CD1c-positive myeloid dendritic cell (primary cell): ENCODE measurements at regions not wholly inside any gene's neighbourhood (a gene's known extent, or its start where the extent isn't known, plus 50 kb on each side); places are given as distances from the start of the nearest gene placed in this dataset.
A peak's percentile ranks its signal among the peaks of the same experiment; 100 is the strongest.

ENCODE experiments used
- DNase-seq: peaks from one replicate; pipeline ENCODE4 v3.0.0-alpha.2; 2016; ENCODE audit errors: extremely low spot score

DNA sequence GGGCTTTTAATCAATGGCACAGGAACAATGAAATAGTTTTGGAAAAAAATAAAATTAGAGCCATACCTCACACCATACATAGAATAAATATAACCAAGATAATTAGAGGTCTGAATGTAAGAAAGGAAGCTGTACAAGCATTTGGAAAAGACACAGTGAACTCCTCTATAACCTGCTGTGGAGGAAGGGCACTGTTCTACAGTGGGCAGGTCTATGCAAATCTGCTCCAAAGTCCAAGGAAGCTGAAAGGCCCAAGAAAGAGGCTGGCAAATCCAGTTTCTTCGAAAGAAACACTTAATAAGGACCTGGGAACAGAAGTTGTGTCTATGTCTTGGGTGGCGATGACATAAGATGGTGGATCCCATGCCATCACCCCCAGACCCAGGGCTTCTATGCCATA lies 169.4 kb upstream of the RALGAPA2 start:
- no peak for DNase-seq

GRCh38 chr20:20877079-20877478 lies 164.6 kb upstream of the RALGAPA2 start:
- no peak for DNase-seq

- no peak for DNase-seq
These were observed 163.3 kb upstream of the RALGAPA2 start for GRCh38 chr20:20875716-20876115.

- DNase-seq: no peak
These were observed 160.0 kb upstream of the RALGAPA2 start for GRCh38 chr20:20872428-20872827.

- DNase-seq: no peak
These were observed 156.8 kb upstream of the RALGAPA2 start for GRCh38 chr20:20869161-20869775.

DNA sequence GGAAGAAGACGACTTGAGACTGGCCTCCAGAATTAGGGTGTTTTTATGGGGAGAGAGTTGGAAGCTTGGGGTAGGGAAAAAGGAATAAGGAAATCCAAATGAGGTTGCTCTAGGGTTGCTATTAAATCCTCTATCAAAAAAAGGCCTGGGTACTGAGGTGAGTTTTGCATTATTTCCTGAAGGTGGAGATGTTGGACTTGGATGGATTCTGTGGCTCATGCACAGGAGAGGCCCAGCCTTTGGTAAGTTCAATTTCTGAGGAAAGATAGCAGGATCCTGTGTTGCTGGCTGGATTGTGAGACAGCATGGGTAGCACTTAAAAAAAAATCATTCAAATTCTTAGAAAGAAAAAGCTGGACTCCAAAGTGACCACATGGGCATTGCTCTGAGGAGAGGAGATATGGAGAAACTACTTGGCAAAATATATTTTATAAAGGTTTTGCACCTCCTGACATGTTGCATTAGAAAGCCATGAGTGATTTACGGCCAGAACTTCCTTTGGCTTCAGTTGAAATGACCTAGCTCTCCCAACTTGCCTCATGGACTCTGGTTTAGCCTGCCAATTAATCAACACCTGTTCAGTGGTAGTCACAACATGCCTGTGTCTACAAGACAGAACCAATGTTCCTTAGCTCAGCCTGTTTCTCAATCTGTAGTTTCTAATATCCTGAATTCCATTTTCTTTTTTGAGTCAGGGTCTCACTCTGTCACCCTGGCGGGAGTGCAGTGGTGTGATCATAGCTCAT lies 152.1 kb upstream of the RALGAPA2 start:
- DNase-seq: no peak

DNA sequence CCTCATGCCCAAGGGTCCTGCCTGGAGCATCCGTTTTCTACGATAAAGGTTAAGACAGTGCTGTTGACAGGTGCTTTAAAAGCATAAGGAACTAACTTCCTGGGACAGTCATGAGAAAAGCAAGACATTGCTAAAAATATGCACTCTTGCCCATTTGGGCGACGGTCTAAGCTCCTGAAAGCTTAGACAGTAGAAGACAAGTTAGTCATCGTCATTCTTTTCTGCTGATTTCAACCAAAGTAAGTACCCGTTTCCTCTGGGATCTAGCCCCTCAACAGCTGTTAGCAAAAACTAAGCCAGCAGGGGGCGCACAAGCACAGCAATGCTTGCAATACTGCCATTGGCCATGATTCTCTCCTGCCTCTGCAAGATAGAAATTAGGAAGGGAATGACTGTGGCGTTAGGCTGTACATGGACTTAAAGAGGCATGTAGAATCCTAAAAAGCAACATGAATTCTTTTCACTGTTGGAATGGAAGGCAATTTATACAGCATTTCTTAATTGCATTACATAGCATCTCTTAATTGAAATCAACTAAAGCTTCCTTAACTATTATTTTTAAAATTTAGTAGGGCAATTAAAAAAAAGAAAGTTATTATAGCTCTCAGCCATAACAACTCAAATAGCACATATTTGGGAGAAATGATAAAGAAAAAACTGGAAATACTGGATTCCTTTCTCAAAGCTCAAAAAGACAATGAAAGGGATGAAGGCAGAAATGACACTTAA lies 147.8 kb upstream of the RALGAPA2 start:
- DNase-seq: peak; percentile 92

DNA sequence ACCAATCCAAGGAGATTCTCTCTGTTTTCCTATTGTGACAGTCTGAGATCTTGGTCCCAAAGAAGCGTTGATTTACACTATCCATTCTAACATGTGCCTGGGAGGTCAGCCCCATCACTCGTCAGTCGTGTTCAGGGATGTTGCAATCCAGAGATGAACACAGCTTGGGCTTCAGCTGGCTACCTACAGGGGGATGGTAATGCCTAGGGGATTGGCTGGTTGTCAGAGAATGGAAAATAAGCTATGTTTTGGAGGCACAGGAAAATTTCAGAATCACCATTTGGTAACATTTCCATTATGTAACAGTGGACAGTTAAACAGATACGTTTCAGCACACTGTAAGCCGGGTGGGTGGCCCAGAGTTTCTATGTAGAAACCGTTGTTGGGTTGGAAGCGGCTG lies 147.1 kb upstream of the RALGAPA2 start:
- no peak for DNase-seq

- DNase-seq: no peak
These were observed 144.5 kb upstream of the RALGAPA2 start for GRCh38 chr20:20856956-20857355.

DNA sequence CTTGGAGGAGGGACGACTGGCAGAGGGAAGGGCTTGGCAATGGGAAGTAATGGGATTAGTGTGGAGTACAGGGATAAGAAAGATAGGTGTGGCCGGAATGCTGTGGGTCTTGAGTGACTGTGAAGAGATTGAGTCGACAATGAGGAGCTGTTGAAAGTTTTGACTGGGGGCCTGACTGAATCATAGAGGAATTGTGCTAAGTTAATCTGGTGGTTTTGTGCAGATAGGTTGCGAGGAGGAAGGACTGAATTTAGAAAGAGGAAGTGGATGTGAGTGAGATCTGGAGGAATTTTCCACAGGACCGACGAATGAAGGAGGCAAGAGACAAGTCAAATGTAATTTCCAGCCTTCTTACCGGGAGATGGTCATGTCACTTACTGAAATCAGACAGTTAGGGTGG lies 143.9 kb upstream of the RALGAPA2 start:
- DNase-seq: peak; percentile 30

DNA sequence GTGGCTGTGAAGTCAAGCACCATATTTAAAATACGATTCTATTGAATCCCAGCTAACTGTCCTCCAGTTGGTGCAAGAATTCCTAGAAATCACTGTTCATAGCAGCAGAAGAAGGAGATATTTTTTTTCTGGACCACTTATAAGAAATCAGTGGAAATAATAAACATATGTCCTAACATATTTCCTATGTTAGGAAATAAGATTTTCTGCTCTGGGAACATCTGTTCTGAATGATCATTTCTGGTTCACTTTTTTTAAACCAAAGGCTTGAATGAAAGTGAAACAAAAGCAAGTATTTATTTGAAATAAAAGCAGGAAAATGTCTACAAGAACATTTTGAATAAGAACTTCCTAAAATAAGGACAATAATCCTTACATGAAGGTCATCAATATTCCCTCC lies 138.9 kb upstream of the RALGAPA2 start:
- no peak for DNase-seq

- DNase-seq: no peak
These were observed 138.0 kb upstream of the RALGAPA2 start for GRCh38 chr20:20850407-20850806.

GRCh38 chr20:20849161-20849560 lies 136.7 kb upstream of the RALGAPA2 start:
- DNase-seq: no peak

- no peak for DNase-seq
These were observed 135.4 kb upstream of the RALGAPA2 start for GRCh38 chr20:20847814-20848213.

DNA sequence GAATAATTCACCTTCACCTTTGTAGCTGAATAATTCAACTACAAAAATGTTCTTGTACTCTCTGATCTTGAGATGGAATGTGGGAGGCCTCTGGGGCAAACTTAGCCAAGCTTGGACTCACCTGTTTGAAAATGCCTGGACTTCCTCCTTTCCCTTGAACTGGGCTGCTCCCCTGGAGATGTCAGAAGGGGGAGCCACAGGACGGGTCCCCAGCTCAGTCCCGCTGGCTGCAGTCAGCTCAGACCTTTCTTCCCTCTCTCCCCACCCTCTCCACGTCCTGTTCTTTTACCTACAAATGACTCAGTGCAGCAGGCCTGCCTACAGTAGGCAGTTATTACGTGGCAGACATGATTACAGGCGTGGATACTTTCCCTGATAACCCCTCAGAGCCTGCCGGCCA lies 131.5 kb upstream of the RALGAPA2 start:
- DNase-seq: no peak

GRCh38 chr20:20839771-20840170 lies 127.3 kb upstream of the RALGAPA2 start:
- no peak for DNase-seq

GRCh38 chr20:20837574-20838021 lies 125.2 kb upstream of the RALGAPA2 start:
- DNase-seq: peak; percentile 51

- DNase-seq: no peak
These were observed 124.4 kb upstream of the RALGAPA2 start for GRCh38 chr20:20836836-20837235.

DNA sequence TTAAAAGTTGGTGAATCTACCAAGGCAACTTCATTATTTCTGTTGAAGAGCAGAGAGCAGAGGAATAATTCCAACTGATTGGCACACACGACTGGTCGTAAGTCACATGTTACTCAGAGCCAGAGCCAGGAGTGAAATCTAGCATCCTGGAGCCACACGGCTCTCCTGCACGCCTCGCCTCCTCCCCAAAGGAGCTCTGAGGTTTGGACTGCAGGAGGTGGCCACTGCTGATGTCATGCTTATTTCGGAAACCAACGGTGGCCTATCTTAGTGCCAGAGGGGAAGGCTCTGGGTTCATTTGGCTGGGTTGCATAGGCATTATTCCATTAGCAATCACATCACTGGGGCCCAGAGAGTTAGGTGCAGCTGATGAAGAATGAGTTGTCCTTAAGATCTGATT lies 123.5 kb upstream of the RALGAPA2 start:
- DNase-seq: no peak

GRCh38 chr20:20834008-20834407 lies 121.6 kb upstream of the RALGAPA2 start:
- no peak for DNase-seq

DNA sequence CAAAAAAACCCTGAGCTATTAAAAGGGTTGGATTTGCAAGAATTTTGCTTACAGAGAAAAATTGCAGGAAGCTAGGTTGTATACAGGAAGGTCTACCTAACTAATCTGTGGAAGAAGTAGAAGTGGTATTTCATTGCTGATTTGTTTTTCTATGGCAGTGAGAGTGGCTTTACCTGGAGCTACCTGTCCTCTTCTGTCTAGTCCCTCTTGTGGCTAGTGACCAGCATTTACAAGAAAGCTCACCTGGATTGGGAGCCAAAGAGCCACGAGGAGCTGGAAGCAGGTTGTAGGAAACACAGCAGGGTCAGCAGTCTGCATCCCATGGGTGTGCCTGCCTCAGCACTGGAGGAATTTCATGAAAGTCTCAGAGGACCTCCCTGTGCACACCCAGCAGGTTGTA lies 120.3 kb upstream of the RALGAPA2 start:
- no peak for DNase-seq

GRCh38 chr20:20831794-20832193 lies 119.3 kb upstream of the RALGAPA2 start:
- no peak for DNase-seq

DNA sequence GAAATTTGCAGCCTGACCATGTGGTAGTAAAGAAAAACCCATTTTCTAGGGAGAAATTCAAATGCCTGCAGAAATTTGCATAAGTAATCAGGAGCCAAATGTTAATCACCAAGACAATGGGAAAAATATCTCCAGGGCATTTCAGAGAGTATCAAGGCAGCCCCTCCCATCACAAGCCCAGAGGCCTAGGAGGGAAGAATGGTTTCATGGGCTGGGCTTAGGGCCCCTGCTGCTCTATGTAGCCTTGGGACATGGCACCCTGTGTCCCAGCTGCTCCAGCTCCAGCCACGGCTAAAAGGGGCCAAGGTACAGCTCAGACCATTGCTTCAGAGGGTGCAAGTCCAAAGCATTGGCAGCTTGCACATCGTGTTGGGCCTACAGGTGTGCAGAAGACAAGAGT lies 117.2 kb upstream of the RALGAPA2 start:
- DNase-seq: no peak
